Right atrium auricular region (tissue), 2 donors: ENCODE measurements at regions not wholly inside any gene's neighbourhood (a gene's known extent, or its start where the extent isn't known, plus 50 kb on each side); places are given as distances from the start of the nearest gene placed in this dataset.
"Not testable (repeated sequence)": the region's sequence is repeated elsewhere in the genome, so short reads cannot be mapped to it uniquely, and the experiment has no call there.

ENCODE experiments used
- DNase-seq: peaks from one replicate; pipeline ENCODE4 v3.0.0-alpha.2; 2019; ENCODE audit warnings: low spot score
- H3K27ac ChIP-seq, 2 donors: fragments of 200-600 bp; sonication (generic); 1 replicate in 1 of 2; 2 replicates in 1 of 2; pipeline ENCODE4 v1.5.1; 2016 to 2019
- H3K27me3 ChIP-seq, 2 donors: fragments of 200-600 bp; sonication (generic); one replicate each; pipeline versions ENCODE4 v1.5.1 to v1.6.0; 2017 to 2019
- H3K36me3 ChIP-seq: fragments of 200-600 bp; sonication (generic); one replicate; pipeline ENCODE4 v1.5.1; 2016
- H3K4me1 ChIP-seq, 2 donors: fragments of 200-600 bp; sonication (generic); one replicate each; pipeline versions ENCODE4 v1.5.1 to v1.6.0; 2017 to 2019
- H3K4me3 ChIP-seq, 2 donors: fragments of 200-600 bp; sonication (generic); 1 replicate in 1 of 2; 2 replicates in 1 of 2; pipeline ENCODE4 v1.5.1; 2017 to 2019; ENCODE audit warnings: mild to moderate bottlenecking in 1 of 2, moderate library complexity in 1 of 2
- H3K9me3 ChIP-seq, 2 donors: fragments of 200-600 bp; sonication (generic); one replicate each; pipeline ENCODE4 v1.5.1; 2019
- TF ChIP-seq, protein P1 (sequence below), 2 donors: fragments of 200-600 bp; sonication (generic); IDR thresholded peaks; one replicate each; pipeline ENCODE4 v1.5.1; 2019; ENCODE audit warnings: antibody characterized with exemption in 2 of 2

DNA sequence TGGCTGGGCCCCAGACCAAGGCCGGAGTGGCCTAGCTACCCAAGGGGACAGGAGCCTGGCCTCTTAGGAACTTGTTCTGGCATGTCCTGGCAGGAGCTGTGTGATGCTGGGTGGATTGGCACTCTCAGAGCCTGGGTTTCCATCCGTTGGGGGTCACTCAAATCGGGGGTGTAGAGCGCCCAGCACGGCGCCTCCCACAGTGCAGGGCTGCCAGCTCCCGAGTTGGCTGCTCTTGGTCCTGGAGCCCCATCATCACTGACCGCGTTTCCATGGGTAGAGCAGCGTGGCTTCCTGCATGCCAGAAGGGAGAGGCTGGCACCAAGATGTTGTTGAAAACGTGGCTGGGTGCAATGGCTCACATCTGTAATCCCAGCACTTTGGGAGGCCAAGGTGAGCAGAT, 70.3 kb downstream of the UNCX start:
- Histone ChIP-seq H3K4me1 (no peaks in the 10 kb centered on the region), H3K9me3 (no peaks in the 10 kb centered on the region), H3K27me3 (no peaks in the 10 kb centered on the region), H3K4me3 (no peak overlapping the region), H3K36me3 (no peaks in the 10 kb centered on the region), H3K27ac (no peak overlapping the region)
- no peak for DNase-seq
- TF ChIP-seq, protein P1, sequence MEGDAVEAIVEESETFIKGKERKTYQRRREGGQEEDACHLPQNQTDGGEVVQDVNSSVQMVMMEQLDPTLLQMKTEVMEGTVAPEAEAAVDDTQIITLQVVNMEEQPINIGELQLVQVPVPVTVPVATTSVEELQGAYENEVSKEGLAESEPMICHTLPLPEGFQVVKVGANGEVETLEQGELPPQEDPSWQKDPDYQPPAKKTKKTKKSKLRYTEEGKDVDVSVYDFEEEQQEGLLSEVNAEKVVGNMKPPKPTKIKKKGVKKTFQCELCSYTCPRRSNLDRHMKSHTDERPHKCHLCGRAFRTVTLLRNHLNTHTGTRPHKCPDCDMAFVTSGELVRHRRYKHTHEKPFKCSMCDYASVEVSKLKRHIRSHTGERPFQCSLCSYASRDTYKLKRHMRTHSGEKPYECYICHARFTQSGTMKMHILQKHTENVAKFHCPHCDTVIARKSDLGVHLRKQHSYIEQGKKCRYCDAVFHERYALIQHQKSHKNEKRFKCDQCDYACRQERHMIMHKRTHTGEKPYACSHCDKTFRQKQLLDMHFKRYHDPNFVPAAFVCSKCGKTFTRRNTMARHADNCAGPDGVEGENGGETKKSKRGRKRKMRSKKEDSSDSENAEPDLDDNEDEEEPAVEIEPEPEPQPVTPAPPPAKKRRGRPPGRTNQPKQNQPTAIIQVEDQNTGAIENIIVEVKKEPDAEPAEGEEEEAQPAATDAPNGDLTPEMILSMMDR (IDR thresholded peaks at IDR 0.05) = no peak

DNA sequence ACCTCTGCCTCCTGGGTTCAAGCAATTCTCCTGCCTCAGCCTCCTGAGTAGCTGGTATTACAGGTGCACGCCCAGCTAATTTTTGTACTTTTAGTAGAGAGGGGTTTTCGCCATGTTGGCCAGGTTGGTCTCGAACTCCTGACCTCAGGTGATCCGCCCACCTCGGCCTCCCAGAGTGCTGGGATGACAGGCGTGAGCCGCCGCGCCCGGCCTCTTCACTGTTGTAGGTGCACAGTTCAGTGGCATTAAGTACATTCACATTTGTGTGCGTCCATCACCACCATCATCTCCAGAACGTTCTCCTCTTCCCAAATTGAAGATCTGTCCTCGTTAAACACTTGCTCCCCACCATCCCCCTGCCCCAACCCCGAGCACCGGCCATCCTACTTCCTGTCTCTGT, 71.3 kb downstream of the UNCX start:
- H3K27me3 ChIP-seq = not testable (repeated sequence)

DNA sequence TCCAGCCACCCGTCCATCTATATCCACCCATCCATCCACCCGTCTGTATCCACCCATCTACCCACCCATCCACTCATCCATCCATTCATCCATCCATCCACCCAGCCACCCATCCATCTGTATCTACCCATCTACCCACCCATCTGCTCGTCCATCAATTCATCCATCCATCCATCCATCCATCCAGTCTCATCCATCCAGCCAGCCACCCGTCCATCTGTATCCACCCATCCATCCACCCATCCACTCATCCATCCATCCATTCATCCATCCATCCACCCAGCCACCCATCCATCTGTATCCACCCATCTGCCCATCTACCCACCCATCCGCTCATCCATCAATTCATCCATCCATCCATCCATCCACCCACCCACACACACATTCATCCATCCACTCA, 73.2 kb downstream of the UNCX start:
- no peak overlapping the region for H3K27ac ChIP-seq
- H3K27me3 ChIP-seq = no peaks in the 10 kb centered on the region
- no peaks in the 10 kb centered on the region for H3K4me1 ChIP-seq
- no peak for DNase-seq
- no peaks in the 10 kb centered on the region for H3K9me3 ChIP-seq
- TF ChIP-seq, protein P1 (IDR thresholded peaks at IDR 0.05) = no peak
- no peak overlapping the region for H3K4me3 ChIP-seq
- no peaks in the 10 kb centered on the region for H3K36me3 ChIP-seq

More for the DNA sequence above, 71.3 kb downstream of the UNCX start:
- not testable (repeated sequence) for H3K4me3 ChIP-seq, H3K4me1 ChIP-seq, H3K9me3 ChIP-seq, H3K36me3 ChIP-seq, DNase-seq, H3K27ac ChIP-seq

DNA sequence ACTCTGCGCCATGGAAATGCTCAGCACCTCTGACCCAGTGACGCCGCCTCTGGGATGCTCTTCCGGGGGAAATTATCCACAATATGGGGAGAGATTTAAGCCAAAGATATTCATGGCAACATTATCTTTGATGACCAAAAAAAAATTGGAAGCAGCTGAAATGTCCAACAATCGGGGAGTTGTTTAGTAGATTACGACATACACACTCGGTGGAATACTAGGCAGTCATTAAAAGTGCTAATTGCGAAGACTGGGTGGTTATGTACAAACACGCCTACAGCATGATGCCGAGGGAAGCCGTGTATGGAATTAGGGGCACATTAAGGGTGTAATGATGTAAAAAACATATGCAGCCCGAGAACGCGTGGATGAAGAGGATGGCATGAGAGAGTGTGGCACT, 75.2 kb downstream of the UNCX start:
- H3K27ac ChIP-seq = no peak overlapping the region
- H3K4me3 ChIP-seq = no peak overlapping the region
- TF ChIP-seq, protein P1 (IDR thresholded peaks at IDR 0.05) = no peak
- no peaks in the 10 kb centered on the region for H3K27me3 ChIP-seq
- H3K9me3 ChIP-seq = no peaks in the 10 kb centered on the region
- H3K4me1 ChIP-seq = no peaks in the 10 kb centered on the region
- H3K36me3 ChIP-seq = no peaks in the 10 kb centered on the region
- no peak for DNase-seq

DNA sequence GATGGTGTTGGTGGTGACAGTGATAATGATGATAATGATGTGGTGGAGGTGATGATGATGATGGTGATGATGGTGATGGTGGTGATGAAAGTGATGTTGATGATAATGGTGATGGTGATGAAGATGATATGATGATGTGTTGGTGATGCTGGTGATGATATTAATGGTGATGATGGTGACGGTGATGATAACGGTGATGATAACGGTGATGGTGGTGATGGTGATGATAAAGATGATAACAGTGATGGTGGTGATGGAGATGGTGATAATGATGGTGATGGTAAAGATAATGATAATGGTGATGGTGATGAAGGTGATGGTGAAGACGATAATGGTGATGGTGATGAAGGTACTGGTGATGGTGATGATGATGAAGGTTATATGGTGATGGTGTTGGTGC, 76.6 kb downstream of the UNCX start:
- Histone ChIP-seq H3K27ac (no peak overlapping the region), H3K27me3 (no peaks in the 10 kb centered on the region), H3K4me3 (no peak overlapping the region), H3K9me3 (no peaks in the 10 kb centered on the region), H3K36me3 (no peaks in the 10 kb centered on the region), H3K4me1 (no peaks in the 10 kb centered on the region)
- TF ChIP-seq, protein P1 (IDR thresholded peaks at IDR 0.05) = no peak
- DNase-seq = no peak

DNA sequence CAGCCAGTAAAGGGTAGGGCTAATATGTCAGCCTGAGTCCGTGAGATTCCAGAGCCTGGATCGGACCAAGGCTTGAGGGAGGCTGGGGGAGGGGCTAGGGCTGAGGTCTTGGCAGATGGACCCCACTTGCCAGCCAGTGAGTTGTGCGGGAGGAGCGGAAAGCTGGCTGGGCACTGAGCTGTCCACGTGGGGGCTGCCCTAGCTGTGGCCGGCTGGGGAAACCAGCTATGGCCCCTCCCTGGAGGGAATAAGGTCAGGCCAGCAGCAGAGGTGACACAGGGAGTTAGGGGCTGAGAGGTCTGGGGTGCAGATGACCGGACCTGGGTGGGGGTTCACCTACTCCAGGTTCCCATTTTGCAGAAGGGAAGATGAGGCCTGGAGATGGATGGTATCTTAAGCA, 77.3 kb downstream of the UNCX start:
- Histone ChIP-seq H3K4me1 (no peaks in the 10 kb centered on the region), H3K27me3 (no peaks in the 10 kb centered on the region), H3K27ac (no peak overlapping the region), H3K4me3 (no peak overlapping the region), H3K36me3 (no peaks in the 10 kb centered on the region), H3K9me3 (no peaks in the 10 kb centered on the region)
- TF ChIP-seq, protein P1 (IDR thresholded peaks at IDR 0.05) = no peak
- no peak for DNase-seq
